ENCODE measurements at regions not wholly inside any gene's neighbourhood (a gene's known extent, or its start where the extent isn't known, plus 50 kb on each side); places are given as distances from the start of the nearest gene placed in this dataset.
"Not testable (repeated sequence)": the region's sequence is repeated elsewhere in the genome, so short reads cannot be mapped to it uniquely, and the experiment has no call there.

- no peak for DNase-seq
Observed at GRCh38 chr6:147667082-147667481, 158.6 kb downstream of the SAMD5 start.

GRCh38 chr6:147674099-147674498 lies 165.6 kb downstream of the SAMD5 start:
- DNase-seq = no peak

GRCh38 chr6:147674794-147675193 lies 166.3 kb downstream of the SAMD5 start:
- no peak for DNase-seq

- no peak for DNase-seq
Observed at GRCh38 chr6:147675281-147675680, 166.8 kb downstream of the SAMD5 start.

- no peak for DNase-seq
Observed at GRCh38 chr6:147676495-147677199, 168.2 kb downstream of the SAMD5 start.

GRCh38 chr6:147677647-147678046 lies 169.2 kb downstream of the SAMD5 start:
- DNase-seq = no peak

- DNase-seq = no peak
Observed at GRCh38 chr6:147678253-147678652, 169.8 kb downstream of the SAMD5 start.

- DNase-seq = no peak
Observed at GRCh38 chr6:147684906-147685305, 176.4 kb downstream of the SAMD5 start.

- DNase-seq = no peak
Observed at GRCh38 chr6:147689398-147689797, 180.9 kb downstream of the SAMD5 start.

- no peak for DNase-seq
Observed at GRCh38 chr6:147691446-147691845, 183.0 kb downstream of the SAMD5 start.

GRCh38 chr6:147693181-147693580 lies 184.7 kb downstream of the SAMD5 start:
- no peak for DNase-seq

- not testable (repeated sequence) for DNase-seq
Observed at GRCh38 chr6:147694556-147694955, 186.1 kb downstream of the SAMD5 start.

- DNase-seq = no peak
Observed at GRCh38 chr6:147695819-147696218, 187.3 kb downstream of the SAMD5 start.

GRCh38 chr6:147699140-147699539 lies 190.7 kb downstream of the SAMD5 start:
- DNase-seq = no peak

GRCh38 chr6:147699637-147700036 lies 191.1 kb downstream of the SAMD5 start:
- DNase-seq = no peak

GRCh38 chr6:147700436-147701209 lies 192.1 kb downstream of the SAMD5 start:
- no peak for DNase-seq

- no peak for DNase-seq
Observed at GRCh38 chr6:147704691-147705090, 196.2 kb downstream of the SAMD5 start.

GRCh38 chr6:147707524-147707923 lies 199.0 kb downstream of the SAMD5 start:
- DNase-seq = no peak

- DNase-seq = no peak
Observed at GRCh38 chr6:147708170-147708569, 199.7 kb downstream of the SAMD5 start.

GRCh38 chr6:147709396-147710272 lies 201.1 kb downstream of the SAMD5 start:
- DNase-seq = no peak

- no peak for DNase-seq
Observed at GRCh38 chr6:147710890-147711289, 202.4 kb downstream of the SAMD5 start.

GRCh38 chr6:147711476-147711875 lies 203.0 kb downstream of the SAMD5 start:
- DNase-seq = no peak

Measured in nucleus accumbens (tissue), 56 donors.